Naive thymus-derived CD8-positive, alpha-beta T cell (primary cell): ENCODE measurements at regions not wholly inside any gene's neighbourhood (a gene's known extent, or its start where the extent isn't known, plus 50 kb on each side); places are given as distances from the start of the nearest gene placed in this dataset.
A peak's percentile ranks its signal among the peaks of the same experiment; 100 is the strongest.

Experiments used
- ATAC-seq, 2 donors: fragments of 150-1000 bp; cut with Tn5 transposase in 1 of 2; sonication (Bioruptor Pico), chemical (Tn5 transposase) in 1 of 2; 1 replicate in 1 of 2; 2 replicates in 1 of 2; pipeline ENCODE4 v1.10.0; 2021; ENCODE audit warnings: mild to moderate bottlenecking in 2 of 2, moderate library complexity in 2 of 2
- POLR2A ChIA-PET: fragments of 350-600 bp; sonication (Branson Sonifier 250); formaldehyde crosslinking; loops from one replicate; lab custom pipeline; 2021; ENCODE audit warnings: antibody characterized with exemption; lab: Charles Lee
- DNase-seq, 10 donors: peaks; one replicate each; pipeline versions ENCODE4 v3.0.0 to v3.0.0-alpha.2; 2020 to 2022
- H3K27ac Mint-ChIP-seq, 10 donors: one replicate each; pipeline ENCODE4 v1.8.0; 2020 to 2022; ENCODE audit warnings: mild to moderate bottlenecking in 10 of 10, mixed read lengths in 10 of 10, moderate library complexity in 4 of 10, inconsistent platforms in 1 of 10
- H3K27me3 Mint-ChIP-seq, 5 donors: one replicate each; pipeline ENCODE4 v1.8.0; 2021 to 2022; ENCODE audit warnings: mixed read lengths in 5 of 5
- H3K36me3 Mint-ChIP-seq, 3 donors: one replicate each; pipeline ENCODE4 v1.8.0; 2020 to 2022; ENCODE audit warnings: mixed read lengths in 3 of 3, mild to moderate bottlenecking in 2 of 3, inconsistent platforms in 1 of 3
- H3K4me1 Mint-ChIP-seq, 4 donors: one replicate each; pipeline ENCODE4 v1.8.0; 2021 to 2022; ENCODE audit warnings: mixed read lengths in 4 of 4
- H3K4me3 Mint-ChIP-seq, 10 donors: one replicate each; pipeline ENCODE4 v1.8.0; 2020 to 2022; ENCODE audit warnings: mild to moderate bottlenecking in 10 of 10, mixed read lengths in 10 of 10, moderate library complexity in 6 of 10, inconsistent platforms in 1 of 10
- H3K9me3 Mint-ChIP-seq, 9 donors: one replicate each; pipeline ENCODE4 v1.8.0; 2020 to 2022; ENCODE audit warnings: mixed read lengths in 9 of 9, mild to moderate bottlenecking in 3 of 9, inconsistent platforms in 1 of 9, moderate library complexity in 1 of 9

DNA sequence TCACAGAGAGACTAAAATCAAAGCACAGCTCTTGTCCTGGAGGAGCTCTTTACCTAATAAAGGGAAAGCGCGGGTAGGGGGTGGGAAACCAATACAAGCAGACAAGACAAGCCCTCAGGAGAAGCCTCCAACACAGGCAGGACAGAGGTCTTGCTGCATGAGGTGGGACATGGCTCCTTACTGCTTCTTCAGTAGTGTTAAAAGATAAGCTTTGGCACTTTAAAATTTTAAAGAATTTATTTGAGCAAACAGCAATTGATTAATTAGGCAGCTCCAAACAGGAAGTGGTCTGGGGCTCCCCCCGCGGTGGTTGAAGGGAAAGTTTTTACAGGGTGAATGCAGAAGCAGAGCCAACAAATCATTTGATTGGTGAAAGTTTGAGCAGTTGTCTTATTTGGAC is 50.3 kb upstream of the MACC1 start:
- no peak for ATAC-seq
- Mint-ChIP-seq H3K36me3 (no peaks in the 10 kb centered on the region), H3K27ac (no peak overlapping the region), H3K4me3 (no peak overlapping the region), H3K27me3 (no peaks in the 10 kb centered on the region), H3K4me1 (no peaks in the 10 kb centered on the region), H3K9me3 (peaks cover 0 to 6% (median 0%) of the 10 kb centered on the region in 9 donors)
- no peak for DNase-seq
- POLR2A ChIA-PET: no interaction called here

DNA sequence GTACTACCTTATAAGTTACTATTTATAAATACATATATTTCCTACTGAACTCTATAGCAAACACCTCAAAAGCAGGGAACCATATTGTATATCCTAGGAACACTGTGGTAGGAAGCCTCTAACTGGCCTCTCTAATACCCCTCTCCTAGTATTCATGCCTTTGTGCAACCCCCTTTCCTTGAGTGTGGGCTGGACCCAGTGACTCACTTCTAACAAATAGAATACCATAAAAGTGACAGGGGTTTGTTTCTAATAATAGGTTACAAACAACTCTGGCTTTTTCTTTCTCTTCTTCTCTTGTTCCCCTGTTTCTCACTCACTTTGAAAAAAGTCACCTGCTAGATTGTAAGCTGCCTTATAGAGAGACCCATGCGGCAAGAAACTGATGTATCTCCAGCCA is 51.6 kb upstream of the MACC1 start:
- Mint-ChIP-seq H3K4me1 (no peaks in the 10 kb centered on the region), H3K27me3 (no peaks in the 10 kb centered on the region), H3K36me3 (no peaks in the 10 kb centered on the region), H3K4me3 (no peak overlapping the region), H3K27ac (no peak overlapping the region), H3K9me3 (peaks cover 0 to 6% (median 0%) of the 10 kb centered on the region in 9 donors)
- POLR2A ChIA-PET: no interaction called here
- ATAC-seq (no peak), DNase-seq (no peak)

DNA sequence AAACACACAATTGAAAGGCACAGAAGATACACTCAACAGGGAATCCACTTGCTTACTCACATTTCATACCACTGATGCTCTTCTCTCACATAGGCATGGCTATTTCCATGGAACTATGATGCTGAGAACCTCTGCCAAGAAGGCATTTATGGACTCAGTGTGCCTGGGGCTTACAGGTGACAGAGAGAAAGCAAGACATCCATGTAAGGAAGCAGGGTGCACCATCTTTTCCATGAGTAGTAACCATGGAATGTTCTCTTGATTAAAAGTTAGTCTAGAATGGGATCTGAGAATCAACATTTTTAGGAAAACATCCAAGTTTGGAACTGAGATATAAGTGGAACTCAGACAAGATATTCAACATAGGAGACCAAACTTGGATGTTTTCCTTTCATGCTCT is 52.5 kb upstream of the MACC1 start:
- POLR2A ChIA-PET: no interaction called here

DNA sequence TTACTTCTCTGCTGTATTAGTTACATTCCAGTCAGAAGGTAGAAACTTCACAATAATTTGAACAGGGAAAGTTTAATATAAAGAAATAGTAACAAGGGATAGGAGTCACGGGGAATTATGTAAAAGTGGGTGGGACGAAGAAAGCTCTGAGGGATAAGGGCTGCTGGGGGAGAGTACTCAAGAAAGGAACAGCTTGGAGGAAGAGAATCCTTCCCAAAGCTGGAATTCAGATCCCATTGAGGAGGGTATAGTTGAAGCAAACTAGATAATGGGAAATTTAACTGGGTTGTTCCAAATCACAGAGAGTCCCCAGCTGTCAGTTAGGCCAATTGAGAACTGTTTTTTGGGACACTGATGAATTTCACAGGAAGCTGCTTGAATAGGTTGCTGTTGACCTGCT is 53.2 kb upstream of the MACC1 start:
- Mint-ChIP-seq H3K4me3 (no peak overlapping the region), H3K27me3 (no peaks in the 10 kb centered on the region), H3K36me3 (no peaks in the 10 kb centered on the region)

More for the DNA sequence above, 52.5 kb upstream of the MACC1 start:
- H3K36me3 Mint-ChIP-seq: no peaks in the 10 kb centered on the region
- ATAC-seq (no peak), DNase-seq (no peak)
- no peaks in the 10 kb centered on the region for H3K4me1 Mint-ChIP-seq
- no peaks in the 10 kb centered on the region for H3K27me3 Mint-ChIP-seq
- H3K4me3 Mint-ChIP-seq: no peak overlapping the region
- no peak overlapping the region for H3K27ac Mint-ChIP-seq
- H3K9me3 Mint-ChIP-seq: peaks cover 0 to 6% (median 0%) of the 10 kb centered on the region in 9 donors

DNA sequence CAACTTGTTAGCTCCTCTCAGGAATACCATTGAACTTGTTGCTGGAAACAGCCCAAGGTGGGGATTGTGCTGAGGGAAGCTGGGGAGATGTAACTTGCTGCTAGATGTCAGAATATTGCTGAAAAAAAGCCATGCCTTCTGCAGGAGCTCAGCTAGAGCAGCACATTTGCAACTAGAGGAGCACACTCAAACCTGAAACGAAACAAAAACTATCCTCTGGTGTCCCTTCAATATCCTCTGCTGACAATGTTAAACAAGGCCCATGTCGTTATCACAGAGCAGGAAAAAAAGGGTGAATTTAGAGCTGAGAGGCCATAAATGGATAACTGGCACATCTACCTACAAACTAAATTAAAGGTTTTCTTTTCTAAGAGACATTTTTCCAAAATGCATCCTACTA is 53.7 kb upstream of the MACC1 start:
- POLR2A ChIA-PET: no interaction called here
- Mint-ChIP-seq H3K27ac (no peak overlapping the region), H3K4me3 (no peak overlapping the region), H3K9me3 (peaks cover 0 to 6% (median 0%) of the 10 kb centered on the region in 9 donors), H3K27me3 (no peaks in the 10 kb centered on the region), H3K36me3 (no peaks in the 10 kb centered on the region), H3K4me1 (no peaks in the 10 kb centered on the region)
- ATAC-seq: no peak
- no peak for DNase-seq

More for the DNA sequence above, 53.2 kb upstream of the MACC1 start:
- POLR2A ChIA-PET: no interaction called here
- DNase-seq: no peak
- no peak overlapping the region for H3K27ac Mint-ChIP-seq
- H3K9me3 Mint-ChIP-seq: peaks cover 0 to 6% (median 0%) of the 10 kb centered on the region in 9 donors
- no peak for ATAC-seq
- H3K4me1 Mint-ChIP-seq: no peaks in the 10 kb centered on the region

DNA sequence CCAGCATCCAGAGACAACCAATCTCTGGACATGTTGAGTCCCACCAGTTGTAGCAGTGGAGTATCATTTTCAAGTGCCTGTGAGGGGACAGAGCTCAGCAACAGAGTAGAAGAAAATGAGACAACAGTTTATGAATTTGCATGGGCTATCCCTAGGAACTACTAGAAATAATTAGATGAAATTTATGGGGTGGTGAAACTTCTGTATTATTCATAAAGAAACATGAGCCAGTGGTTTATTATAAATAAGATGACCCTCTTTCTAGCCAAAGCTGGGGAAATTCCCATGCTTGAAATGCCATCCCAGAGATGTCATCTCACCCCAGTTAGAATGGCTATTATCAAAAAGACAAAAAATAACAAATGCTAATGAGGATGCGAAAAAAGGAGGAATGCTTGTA is 55.1 kb upstream of the ITGB8 start:
- ATAC-seq (no peak), DNase-seq (no peak)
- POLR2A ChIA-PET: no interaction called here
- Mint-ChIP-seq H3K36me3 (no peaks in the 10 kb centered on the region), H3K4me1 (no peaks in the 10 kb centered on the region), H3K4me3 (no peak overlapping the region), H3K9me3 (no peaks in the 10 kb centered on the region), H3K27ac (no peak overlapping the region), H3K27me3 (no peaks in the 10 kb centered on the region)

DNA sequence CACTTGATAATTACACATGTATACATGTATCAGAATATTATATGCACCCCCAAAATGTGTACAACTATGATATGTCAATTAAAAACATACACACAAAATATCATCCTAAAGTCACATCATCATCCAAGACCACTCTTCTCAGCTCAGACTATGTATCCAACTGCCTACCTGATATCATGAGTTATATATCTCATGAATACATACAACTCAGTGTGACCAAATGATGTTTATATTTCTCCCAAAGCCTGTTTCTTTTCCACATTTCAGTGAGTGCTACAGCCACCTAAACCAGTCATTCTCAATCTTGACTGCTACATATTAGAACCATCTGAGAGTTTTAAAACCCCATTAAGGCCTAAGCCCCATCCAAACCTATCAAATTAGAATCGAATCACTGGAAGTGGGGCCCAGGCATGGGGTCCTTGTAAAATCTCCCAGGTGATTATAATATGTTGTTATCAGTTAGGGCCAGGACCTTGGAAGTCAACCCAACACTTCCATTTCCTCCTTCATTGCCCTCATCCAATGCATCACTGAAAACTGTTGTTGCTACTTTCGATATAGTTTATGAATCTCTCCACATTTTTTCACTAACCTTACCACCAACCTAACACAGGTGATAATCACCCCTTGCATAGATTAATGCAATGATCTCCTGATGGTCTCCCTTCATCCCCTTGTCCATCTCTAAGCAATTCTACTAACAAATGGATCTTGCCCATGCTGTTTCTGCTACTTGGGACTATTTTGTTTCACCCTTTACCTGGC is 53.8 kb upstream of the ITGB8 start:
- Mint-ChIP-seq H3K27ac (no peak overlapping the region), H3K4me1 (no peaks in the 10 kb centered on the region), H3K9me3 (no peaks in the 10 kb centered on the region), H3K27me3 (no peaks in the 10 kb centered on the region), H3K4me3 (no peak overlapping the region), H3K36me3 (no peaks in the 10 kb centered on the region)
- ATAC-seq: peak in 1 of 2 donors; percentile 52
- POLR2A ChIA-PET: no interaction called here
- peak in 2 of 10 donors; percentile 2 to 12 for DNase-seq

DNA sequence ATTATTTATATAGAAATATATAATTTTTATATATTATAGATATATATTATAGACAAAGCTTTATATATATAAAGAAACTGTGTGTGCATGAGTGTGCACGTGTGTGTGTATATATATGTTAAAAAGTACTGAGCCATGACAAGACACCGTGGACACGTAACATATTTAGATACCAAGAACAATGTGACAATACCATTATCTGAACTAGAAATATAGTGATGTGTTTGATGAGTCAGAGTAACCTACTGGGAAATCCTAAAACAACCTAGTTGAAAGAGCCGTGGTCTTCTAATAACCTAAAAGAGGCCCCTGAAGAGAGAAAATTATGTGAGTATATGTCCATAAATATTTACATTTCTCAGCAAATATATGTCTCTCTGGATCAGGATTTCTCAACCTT is 50.7 kb upstream of the ITGB8 start:
- H3K4me1 Mint-ChIP-seq: no peaks in the 10 kb centered on the region
- no peak overlapping the region for H3K4me3 Mint-ChIP-seq
- ATAC-seq: no peak
- H3K27me3 Mint-ChIP-seq: no peaks in the 10 kb centered on the region
- H3K9me3 Mint-ChIP-seq: no peaks in the 10 kb centered on the region
- H3K36me3 Mint-ChIP-seq: no peaks in the 10 kb centered on the region
- POLR2A ChIA-PET: no interaction called here
- H3K27ac Mint-ChIP-seq: no peak overlapping the region
- DNase-seq: no peak

DNA sequence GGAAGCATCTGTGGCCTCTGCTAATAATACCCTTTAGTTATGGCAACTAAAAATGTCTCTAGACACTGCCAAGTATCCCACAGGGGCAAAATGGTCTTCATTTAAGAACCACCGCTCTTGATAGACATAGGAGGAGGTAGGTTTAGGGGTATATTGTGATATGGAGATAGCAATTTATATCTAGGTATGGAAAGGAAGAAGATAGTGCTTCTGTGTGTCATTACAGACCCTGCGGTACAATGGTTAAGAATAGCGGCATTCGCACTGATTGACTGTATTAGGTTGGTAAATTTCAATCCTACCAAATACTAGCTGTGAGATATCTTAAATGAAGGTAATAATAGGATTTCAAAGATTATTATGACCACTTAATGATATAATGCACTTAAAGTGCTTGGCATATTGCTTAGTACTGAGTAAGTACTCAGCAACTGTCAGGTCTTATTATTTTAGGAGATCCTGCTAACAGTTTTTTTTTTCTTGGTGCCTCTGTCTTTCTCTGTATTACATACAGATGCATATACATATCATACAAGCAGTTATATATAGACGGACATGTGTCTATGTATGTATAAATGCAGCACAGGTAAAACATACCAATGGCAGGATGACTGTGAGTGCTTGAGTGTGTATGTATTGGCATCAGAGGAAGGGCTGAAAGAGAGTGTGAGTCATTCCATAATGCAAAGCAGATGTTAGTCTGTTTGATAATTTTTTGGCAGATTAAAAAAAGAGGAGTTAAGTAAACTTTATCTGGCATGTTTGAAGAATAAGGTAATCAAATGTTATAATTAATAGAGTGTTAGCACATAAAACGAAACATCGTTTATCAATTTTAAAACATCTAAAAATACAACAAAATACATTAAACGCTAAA is 50.0 kb upstream of the ITGB8 start:
- POLR2A ChIA-PET: no interaction called here
- ATAC-seq (peak in 1 of 2 donors; percentile 31), DNase-seq (no peak)
- no peaks in the 10 kb centered on the region for H3K36me3 Mint-ChIP-seq
- H3K4me1 Mint-ChIP-seq: no peaks in the 10 kb centered on the region
- H3K27ac Mint-ChIP-seq: no peak overlapping the region
- H3K27me3 Mint-ChIP-seq: no peaks in the 10 kb centered on the region
- no peak overlapping the region for H3K4me3 Mint-ChIP-seq
- H3K9me3 Mint-ChIP-seq: no peaks in the 10 kb centered on the region
